Astrocyte (in vitro differentiated cells and primary cell): ENCODE measurements at regions not wholly inside any gene's neighbourhood (a gene's known extent, or its start where the extent isn't known, plus 50 kb on each side); places are given as distances from the start of the nearest gene placed in this dataset.

ENCODE experiments used
- CTCF ChIP-seq: IDR thresholded peaks from 2 replicates; pipeline ENCODE4 v1.5.1; 2011; ENCODE audit warnings: low read depth, mild to moderate bottlenecking, inconsistent platforms, low read length, moderate library complexity; ENCODE audit not compliant: insufficient read depth
- EZH2 ChIP-seq: IDR thresholded peaks from 2 replicates; pipeline ENCODE4 v1.6.1; 2012; ENCODE audit warnings: mild to moderate bottlenecking, low read length, inconsistent platforms; ENCODE audit not compliant: insufficient read depth

- TF ChIP-seq CTCF (no peak), EZH2 (no peak)
Measured at GRCh38 chr4:24076811-24077210, 187.0 kb upstream of the PPARGC1A start.
